ENCODE measurements at regions not wholly inside any gene's neighbourhood (a gene's known extent, or its start where the extent isn't known, plus 50 kb on each side); places are given as distances from the start of the nearest gene placed in this dataset.

DNA sequence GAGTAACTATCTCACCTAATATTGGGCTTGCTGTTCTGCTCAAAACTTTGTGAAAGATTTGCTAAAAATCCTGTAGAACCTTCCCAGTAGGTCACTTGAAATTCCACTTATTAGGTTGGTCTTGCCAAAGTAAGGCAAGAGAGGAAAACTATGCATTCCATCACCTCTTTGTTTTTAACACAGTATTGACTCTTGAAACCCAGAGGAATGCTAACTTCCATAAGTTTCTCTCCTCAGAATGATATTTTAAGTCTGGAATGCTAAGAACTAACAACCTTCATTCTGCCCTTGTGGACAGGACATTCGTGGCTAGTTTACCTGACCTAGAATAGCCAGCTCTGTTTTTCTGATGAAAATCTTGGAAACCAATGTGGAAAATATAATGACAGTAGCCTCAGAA, 154.5 kb downstream of the TMCO5A start:
- TF ChIP-seq, protein P1, sequence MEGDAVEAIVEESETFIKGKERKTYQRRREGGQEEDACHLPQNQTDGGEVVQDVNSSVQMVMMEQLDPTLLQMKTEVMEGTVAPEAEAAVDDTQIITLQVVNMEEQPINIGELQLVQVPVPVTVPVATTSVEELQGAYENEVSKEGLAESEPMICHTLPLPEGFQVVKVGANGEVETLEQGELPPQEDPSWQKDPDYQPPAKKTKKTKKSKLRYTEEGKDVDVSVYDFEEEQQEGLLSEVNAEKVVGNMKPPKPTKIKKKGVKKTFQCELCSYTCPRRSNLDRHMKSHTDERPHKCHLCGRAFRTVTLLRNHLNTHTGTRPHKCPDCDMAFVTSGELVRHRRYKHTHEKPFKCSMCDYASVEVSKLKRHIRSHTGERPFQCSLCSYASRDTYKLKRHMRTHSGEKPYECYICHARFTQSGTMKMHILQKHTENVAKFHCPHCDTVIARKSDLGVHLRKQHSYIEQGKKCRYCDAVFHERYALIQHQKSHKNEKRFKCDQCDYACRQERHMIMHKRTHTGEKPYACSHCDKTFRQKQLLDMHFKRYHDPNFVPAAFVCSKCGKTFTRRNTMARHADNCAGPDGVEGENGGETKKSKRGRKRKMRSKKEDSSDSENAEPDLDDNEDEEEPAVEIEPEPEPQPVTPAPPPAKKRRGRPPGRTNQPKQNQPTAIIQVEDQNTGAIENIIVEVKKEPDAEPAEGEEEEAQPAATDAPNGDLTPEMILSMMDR (IDR thresholded peaks at IDR 0.05), result no peak
- TF ChIP-seq POLR2A (IDR thresholded peaks at IDR 0.05), result no peak

Measured in Peyer's patch (tissue), 4 donors.